Neutrophil (primary cell): ENCODE measurements at regions not wholly inside any gene's neighbourhood (a gene's known extent, or its start where the extent isn't known, plus 50 kb on each side); places are given as distances from the start of the nearest gene placed in this dataset.

Experiments used
- H3K27ac ChIP-seq: fragments of 200-600 bp; sonication (generic); 2 replicates; pipeline ENCODE4 v1.5.1; 2016; ENCODE audit warnings: mild to moderate bottlenecking, moderate library complexity
- H3K27me3 ChIP-seq: fragments of 200-600 bp; sonication (generic); 2 replicates; pipeline ENCODE4 v1.6.0; 2016; ENCODE audit warnings: mild to moderate bottlenecking
- H3K36me3 ChIP-seq: fragments of 200-600 bp; sonication (generic); 2 replicates; pipeline ENCODE4 v1.5.1; 2017
- H3K4me1 ChIP-seq, 2 experiments: fragments of 200-600 bp in 1 of 2; sonication (generic) in 1 of 2; 1 replicate in 1 of 2; 2 replicates in 1 of 2; pipeline versions ENCODE4 v1.5.1 to v1.6.1; 2013 to 2016; ENCODE audit warnings: low read depth in 1 of 2, low read length in 1 of 2, mild to moderate bottlenecking in 1 of 2, moderate library complexity in 1 of 2; ENCODE audit not compliant: control insufficient read depth in 1 of 2, insufficient read depth in 1 of 2
- H3K4me3 ChIP-seq, 2 experiments: fragments of 200-600 bp in 1 of 2; sonication (generic) in 1 of 2; 1 replicate in 1 of 2; 2 replicates in 1 of 2; pipeline ENCODE4 v1.5.1; 2013 to 2016; ENCODE audit warnings: low read depth in 1 of 2, low read length in 1 of 2, mild to moderate bottlenecking in 1 of 2, moderate library complexity in 1 of 2
- H3K9me3 ChIP-seq: fragments of 200-600 bp; sonication (generic); 2 replicates; pipeline ENCODE4 v1.5.1; 2016
- CTCF ChIP-seq: fragments of 200-600 bp; sonication (generic); IDR thresholded peaks from 2 replicates; pipeline ENCODE4 v1.5.1; 2016; ENCODE audit warnings: antibody characterized with exemption

- H3K27ac ChIP-seq: no peak overlapping the region
These were observed 135.9 kb upstream of the DAB2 start for GRCh38 chr5:39560726-39561125.

DNA sequence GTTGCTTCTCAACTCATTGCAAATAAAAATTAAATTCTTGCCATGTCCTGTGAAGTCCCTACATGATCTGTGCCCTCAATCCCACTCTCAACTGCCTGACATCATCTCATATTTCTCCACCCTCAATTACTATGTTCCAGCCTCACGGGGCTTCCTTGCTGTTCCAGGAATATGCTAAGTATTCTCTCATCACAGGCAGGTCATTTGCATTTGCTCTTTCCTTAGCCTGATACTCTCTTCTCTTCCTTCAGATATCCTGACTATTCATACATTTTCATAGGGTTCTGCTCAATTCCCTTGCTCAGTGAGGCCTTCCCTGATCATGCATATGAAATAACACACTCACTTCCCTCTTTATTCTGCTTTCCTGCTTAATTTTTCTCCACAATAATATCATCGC is 135.1 kb upstream of the DAB2 start:
- Histone ChIP-seq H3K4me3 (no peak overlapping the region), H3K27ac (no peak overlapping the region), H3K9me3 (no peaks in the 10 kb centered on the region), H3K4me1 (no peaks in the 10 kb centered on the region), H3K36me3 (no peaks in the 10 kb centered on the region), H3K27me3 (no peaks in the 10 kb centered on the region)
- no peak for TF ChIP-seq CTCF

More at GRCh38 chr5:39560726-39561125, 135.9 kb upstream of the DAB2 start:
- Histone ChIP-seq H3K36me3 (no peaks in the 10 kb centered on the region), H3K9me3 (no peaks in the 10 kb centered on the region), H3K4me3 (no peak overlapping the region), H3K4me1 (no peaks in the 10 kb centered on the region), H3K27me3 (no peaks in the 10 kb centered on the region)
- TF ChIP-seq CTCF: no peak

DNA sequence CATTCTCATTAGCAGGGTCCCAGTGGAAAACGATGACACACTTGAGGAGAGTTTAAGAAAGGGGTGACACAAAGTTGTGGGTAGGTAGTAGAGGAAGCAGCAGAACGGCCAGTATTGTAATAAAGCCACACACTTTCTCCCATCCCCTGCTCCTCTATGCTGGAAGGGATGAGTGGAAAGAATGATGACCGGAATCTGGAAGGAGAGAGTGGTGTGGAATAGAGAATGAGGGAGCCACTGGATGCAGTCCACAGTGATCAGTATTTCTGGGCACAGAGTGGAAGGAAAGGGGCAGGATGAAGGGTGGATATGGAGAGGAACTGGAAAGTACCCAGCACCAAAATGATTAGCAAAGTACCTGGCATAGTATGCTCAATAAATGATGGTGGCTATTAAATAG is 133.8 kb upstream of the DAB2 start:
- Histone ChIP-seq H3K27ac (no peak overlapping the region), H3K4me1 (no peaks in the 10 kb centered on the region), H3K27me3 (no peaks in the 10 kb centered on the region), H3K36me3 (no peaks in the 10 kb centered on the region), H3K4me3 (no peak overlapping the region), H3K9me3 (no peaks in the 10 kb centered on the region)
- no peak for TF ChIP-seq CTCF

DNA sequence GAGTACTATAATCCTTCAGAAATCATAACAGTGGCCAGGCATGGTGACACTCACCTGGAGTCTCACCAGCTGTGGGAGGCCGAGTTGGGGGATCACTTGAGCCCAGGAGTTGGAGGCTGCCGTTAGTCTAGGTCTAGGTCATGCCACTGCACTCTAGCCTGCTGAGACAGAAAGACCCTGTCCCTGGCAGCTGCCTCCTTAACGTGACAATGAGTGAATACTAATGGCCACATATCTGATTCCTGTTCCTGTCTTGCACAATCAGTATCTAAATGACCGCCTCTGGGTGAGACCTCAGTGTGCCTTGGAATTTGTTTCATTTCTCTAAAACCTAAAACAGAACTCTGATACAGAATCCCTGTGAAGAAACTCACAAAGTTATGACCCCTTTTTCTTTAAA is 131.0 kb upstream of the DAB2 start:
- Histone ChIP-seq H3K9me3 (no peaks in the 10 kb centered on the region), H3K4me1 (no peaks in the 10 kb centered on the region)
- TF ChIP-seq CTCF: no peak

GRCh38 chr5:39547553-39548154 is 122.9 kb upstream of the DAB2 start:
- H3K4me3 ChIP-seq: no peak overlapping the region
- H3K4me1 ChIP-seq: no peaks in the 10 kb centered on the region
- no peak overlapping the region for H3K27ac ChIP-seq
- H3K36me3 ChIP-seq: no peaks in the 10 kb centered on the region
- TF ChIP-seq CTCF: no peak
- H3K9me3 ChIP-seq: no peaks in the 10 kb centered on the region
- no peaks in the 10 kb centered on the region for H3K27me3 ChIP-seq

More for the DNA sequence above, 131.0 kb upstream of the DAB2 start:
- no peak overlapping the region for H3K27ac ChIP-seq
- H3K27me3 ChIP-seq: no peaks in the 10 kb centered on the region
- H3K4me3 ChIP-seq: no peak overlapping the region
- H3K36me3 ChIP-seq: no peaks in the 10 kb centered on the region

- Histone ChIP-seq H3K27ac (no peak overlapping the region), H3K4me1 (no peaks in the 10 kb centered on the region), H3K27me3 (no peaks in the 10 kb centered on the region), H3K9me3 (no peaks in the 10 kb centered on the region), H3K36me3 (no peaks in the 10 kb centered on the region), H3K4me3 (no peak overlapping the region)
- TF ChIP-seq CTCF: no peak
These were observed 120.2 kb upstream of the DAB2 start for GRCh38 chr5:39544941-39545340.
